ENCODE measurements at regions not wholly inside any gene's neighbourhood (a gene's known extent, or its start where the extent isn't known, plus 50 kb on each side); places are given as distances from the start of the nearest gene placed in this dataset.
A peak's percentile ranks its signal among the peaks of the same experiment; 100 is the strongest.
"Not testable (repeated sequence)": the region's sequence is repeated elsewhere in the genome, so short reads cannot be mapped to it uniquely, and the experiment has no call there.

GRCh38 chr7:23938937-23939552, 229.0 kb downstream of the STK31 start:
- peak; percentile 32 for DNase-seq

- DNase-seq, result not testable (repeated sequence)
Measured at GRCh38 chr7:23939747-23940146, 229.7 kb downstream of the STK31 start.

- no peak for DNase-seq
Measured at GRCh38 chr7:23941551-23941950, 231.5 kb downstream of the STK31 start.

GRCh38 chr7:23942032-23942431, 232.0 kb downstream of the STK31 start:
- DNase-seq, result no peak

- DNase-seq, result no peak
Measured at GRCh38 chr7:23944131-23944530, 234.1 kb downstream of the STK31 start.

GRCh38 chr7:23945472-23945871, 235.5 kb downstream of the STK31 start:
- no peak for DNase-seq

GRCh38 chr7:23955145-23955544, 245.1 kb downstream of the STK31 start:
- no peak for DNase-seq

GRCh38 chr7:23955600-23956149, 245.7 kb downstream of the STK31 start:
- DNase-seq, result no peak

- no peak for DNase-seq
Measured at GRCh38 chr7:23956772-23957576, 247.0 kb downstream of the STK31 start.

- DNase-seq, result no peak
Measured at GRCh38 chr7:23959821-23960220, 249.8 kb downstream of the STK31 start.

- DNase-seq, result no peak
Measured at GRCh38 chr7:23960361-23960760, 250.3 kb downstream of the STK31 start.

GRCh38 chr7:23963461-23964165, 253.6 kb downstream of the STK31 start:
- no peak for DNase-seq

- DNase-seq, result no peak
Measured at GRCh38 chr7:23964715-23965114, 254.7 kb downstream of the STK31 start.

- DNase-seq, result no peak
Measured at GRCh38 chr7:23965296-23965695, 255.3 kb downstream of the STK31 start.

- DNase-seq, result no peak
Measured at GRCh38 chr7:23966941-23967340, 256.9 kb downstream of the STK31 start.

- DNase-seq, result no peak
Measured at GRCh38 chr7:23967949-23968599, 258.1 kb downstream of the STK31 start.

- DNase-seq, result no peak
Measured at GRCh38 chr7:23968791-23969190, 258.8 kb downstream of the STK31 start.

GRCh38 chr7:23969443-23969842, 259.4 kb downstream of the STK31 start:
- no peak for DNase-seq

GRCh38 chr7:23970193-23970592, 260.2 kb downstream of the STK31 start:
- no peak for DNase-seq

GRCh38 chr7:23971031-23971430, 261.0 kb downstream of the STK31 start:
- DNase-seq, result no peak

- no peak for DNase-seq
Measured at GRCh38 chr7:23972057-23972456, 262.0 kb downstream of the STK31 start.

- no peak for DNase-seq
Measured at GRCh38 chr7:23973264-23973663, 263.2 kb downstream of the STK31 start.

- no peak for DNase-seq
Measured at GRCh38 chr7:23980081-23980480, 270.1 kb downstream of the STK31 start.
